Fibroblast of skin of left quadriceps (primary cell): ENCODE measurements at regions not wholly inside any gene's neighbourhood (a gene's known extent, or its start where the extent isn't known, plus 50 kb on each side); places are given as distances from the start of the nearest gene placed in this dataset.
A peak's percentile ranks its signal among the peaks of the same experiment; 100 is the strongest.

Experiments used
- DNase-seq, 2 experiments: peaks; one replicate each; pipeline ENCODE4 v3.0.0-alpha.2; 2013; ENCODE audit warnings: low read depth in 2 of 2

DNA sequence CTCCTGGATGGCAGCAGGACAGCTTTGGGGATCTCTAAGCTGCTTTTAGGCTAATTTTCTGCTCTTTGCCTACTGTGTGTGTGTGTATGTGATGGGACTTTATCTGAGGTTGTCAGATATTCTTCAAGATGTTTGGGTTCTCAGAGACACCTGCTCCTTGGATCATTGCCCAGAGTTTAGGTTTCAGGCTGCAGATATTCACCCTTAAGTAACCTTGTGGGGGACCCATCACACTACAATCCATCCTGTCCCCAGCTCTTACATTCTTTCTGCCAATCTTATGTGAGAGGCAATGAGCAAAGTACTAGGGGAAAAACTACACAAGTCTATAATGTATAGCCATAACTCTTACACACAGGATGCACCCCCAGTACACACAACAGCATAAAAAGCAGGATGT is 263.0 kb upstream of the ZWINT start:
- DNase-seq: no peak

DNA sequence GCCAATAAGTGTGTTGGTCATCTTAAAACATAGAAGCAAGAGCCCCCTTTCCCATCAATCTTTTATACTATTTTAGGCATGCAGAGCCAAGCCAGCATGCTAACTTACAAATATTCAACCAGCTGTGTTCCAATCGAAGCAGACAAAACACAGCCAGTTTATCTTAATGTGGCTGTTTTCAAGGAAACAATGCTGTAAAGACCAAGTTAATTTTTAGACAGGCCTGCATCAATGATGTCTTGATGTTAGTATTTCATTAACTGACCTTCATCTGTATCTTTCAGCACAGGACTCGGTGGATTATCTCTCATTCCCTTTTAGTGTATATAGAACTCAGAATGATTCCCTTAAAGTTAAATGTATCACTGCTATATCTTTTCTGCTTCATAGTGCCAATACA is 262.0 kb upstream of the ZWINT start:
- DNase-seq: no peak

DNA sequence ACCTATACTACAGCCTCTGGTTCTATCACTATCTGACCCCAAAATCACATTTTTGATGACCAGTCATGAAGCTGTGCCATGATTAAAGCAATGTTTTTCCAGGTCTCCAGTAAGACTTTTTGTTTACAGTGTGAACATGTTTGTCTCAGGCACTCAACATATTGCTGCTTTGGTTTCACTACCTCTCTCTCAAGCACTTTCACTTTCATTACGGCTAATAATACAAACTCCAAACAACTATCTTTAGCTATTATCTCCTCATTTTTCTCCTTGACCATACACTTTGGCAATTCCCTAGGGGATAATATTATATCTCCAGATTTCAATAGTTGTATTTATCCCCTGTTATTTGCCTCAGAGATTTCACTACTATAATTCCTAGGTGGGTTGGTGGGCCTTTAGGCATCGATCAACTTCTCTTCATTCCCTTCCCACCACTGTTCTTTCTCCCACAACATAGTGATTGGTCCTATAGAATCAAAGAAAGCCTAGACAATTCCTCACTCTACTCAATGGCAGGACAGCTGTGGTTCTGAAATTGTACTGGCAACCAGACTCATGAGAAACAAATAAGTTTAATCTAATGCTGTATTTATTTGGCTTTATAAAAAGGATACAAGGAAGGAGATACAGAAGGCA is 261.4 kb upstream of the ZWINT start:
- DNase-seq: no peak

DNA sequence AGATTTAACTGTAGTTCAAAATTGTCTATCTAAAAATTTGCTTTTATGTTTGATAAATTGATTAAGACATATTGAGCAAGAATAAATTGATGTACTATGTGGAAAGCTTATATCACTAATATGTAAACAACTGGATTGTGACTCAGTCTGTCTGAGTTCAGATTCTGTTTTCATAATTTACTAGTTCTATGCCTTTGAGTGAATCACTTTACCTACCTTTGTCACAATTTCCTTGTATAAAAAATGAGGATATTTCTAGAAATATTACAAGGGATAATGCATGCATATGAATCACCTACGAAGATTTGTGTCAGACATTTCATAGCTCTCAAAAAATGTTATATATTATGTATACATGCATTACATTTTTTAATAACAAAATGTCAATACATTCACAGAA is 245.1 kb upstream of the ZWINT start:
- no peak for DNase-seq

DNA sequence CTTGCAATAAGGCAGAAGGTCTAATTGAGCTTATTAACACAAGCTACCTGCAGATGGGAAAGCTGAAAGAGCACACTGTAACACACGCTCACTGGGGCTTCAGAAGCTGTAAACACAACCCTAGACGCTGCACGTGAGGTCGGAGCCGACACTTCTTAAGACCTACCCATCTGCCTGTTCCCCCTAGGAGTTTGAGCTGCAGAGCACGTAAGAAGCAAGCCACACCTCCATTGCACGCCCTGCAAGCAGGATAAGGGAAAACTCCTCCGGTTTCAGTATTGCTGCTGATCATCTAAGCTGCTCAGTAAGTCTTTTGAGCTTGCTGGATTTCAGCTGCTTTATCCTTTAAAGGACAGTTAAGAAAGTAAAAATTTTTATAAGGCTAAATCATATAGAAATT is 244.0 kb upstream of the ZWINT start:
- DNase-seq: no peak

DNA sequence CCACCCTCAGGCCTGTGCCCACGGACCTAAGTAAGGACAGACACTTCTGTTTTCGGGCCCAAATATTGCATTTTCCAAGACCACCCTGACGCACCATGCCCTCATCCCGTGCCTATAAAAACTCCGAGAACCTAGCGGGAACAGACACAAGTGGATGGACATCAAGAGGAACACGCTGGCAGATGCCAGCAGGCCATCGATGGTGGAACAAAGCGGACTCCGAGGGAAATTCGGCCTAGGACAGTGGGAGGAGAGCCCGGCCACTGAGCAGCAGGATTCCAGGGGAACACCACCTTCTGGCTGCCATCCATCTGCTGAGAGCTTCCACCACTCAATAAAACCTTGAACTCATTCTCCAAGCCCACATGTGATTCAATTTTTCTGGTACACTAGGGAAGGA is 243.6 kb upstream of the ZWINT start:
- no peak for DNase-seq

DNA sequence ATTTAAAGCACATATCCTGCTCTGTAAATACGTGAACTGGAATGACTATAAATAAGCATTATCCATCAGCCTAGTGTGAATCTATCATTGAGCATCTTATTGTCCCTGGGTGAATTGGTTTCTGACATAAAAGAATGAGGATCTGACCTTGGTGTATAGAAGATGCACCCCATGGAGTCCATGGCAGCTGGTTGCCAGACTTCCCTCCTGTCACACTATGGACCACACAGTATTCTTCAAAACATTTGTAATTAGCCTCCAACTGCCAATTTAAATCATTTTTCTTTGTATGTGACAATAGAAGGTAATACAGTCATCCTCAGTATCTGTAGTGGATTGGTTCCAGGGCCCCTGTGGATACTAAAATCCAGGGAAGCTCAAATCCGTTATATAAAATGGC is 238.1 kb upstream of the ZWINT start:
- no peak for DNase-seq

DNA sequence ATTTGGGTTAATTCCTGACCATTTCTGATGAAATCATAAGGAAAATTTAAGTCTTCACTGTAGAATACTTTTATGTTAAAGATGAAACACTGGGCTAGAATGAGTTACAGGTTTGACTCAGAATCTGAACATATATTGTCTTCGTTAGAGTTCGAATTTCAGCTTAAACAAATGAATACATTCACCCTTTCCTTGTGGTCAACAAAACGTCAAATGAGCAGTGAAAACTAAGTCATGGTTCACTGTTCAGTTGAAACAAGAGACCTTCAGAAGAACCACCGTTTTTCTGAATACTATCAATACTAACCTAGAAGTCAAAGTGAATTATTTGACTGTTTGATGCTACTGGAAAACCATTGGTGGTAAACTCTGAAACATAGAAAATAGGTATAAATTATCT is 235.2 kb upstream of the ZWINT start:
- no peak for DNase-seq

DNA sequence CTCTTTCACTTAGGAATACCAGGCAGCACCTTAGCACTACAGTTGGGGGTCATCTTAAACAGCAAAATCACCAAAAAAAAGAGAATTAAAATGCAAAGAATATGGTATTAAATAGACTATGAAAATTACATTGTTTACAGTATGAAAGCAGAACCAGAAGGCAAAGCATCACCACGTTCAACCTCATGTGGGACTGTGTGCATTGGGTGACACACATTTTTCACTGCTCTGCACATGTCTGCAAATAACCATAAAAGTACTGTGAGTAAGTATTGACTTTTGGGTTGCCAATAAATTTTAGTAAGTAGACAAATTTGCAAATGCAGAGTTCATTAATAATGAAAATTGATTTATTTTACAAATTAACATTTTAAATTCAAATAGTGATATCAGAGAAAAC is 232.1 kb upstream of the ZWINT start:
- DNase-seq: no peak

DNA sequence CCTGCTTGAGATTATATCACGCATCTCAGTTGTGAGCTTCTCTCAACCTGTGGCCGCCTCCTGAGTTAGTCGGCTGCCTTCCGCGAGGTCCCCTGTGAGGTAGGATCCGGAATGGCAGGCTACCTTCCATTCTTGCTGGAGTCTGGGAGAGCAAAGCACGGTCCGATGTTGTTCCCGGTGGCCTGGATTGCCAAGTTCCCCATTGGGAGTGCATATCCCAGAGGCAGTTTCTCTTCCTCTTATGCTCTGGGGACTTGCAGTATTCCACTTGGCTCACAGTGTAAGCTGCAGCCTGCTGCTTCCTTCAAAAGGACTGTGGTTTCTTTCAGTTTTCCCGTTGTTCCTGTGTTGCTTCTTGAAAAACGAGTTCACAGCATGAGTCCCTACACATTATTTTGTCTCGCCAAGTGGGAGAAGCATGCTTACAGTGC is 225.4 kb upstream of the ZWINT start:
- DNase-seq: no peak

DNA sequence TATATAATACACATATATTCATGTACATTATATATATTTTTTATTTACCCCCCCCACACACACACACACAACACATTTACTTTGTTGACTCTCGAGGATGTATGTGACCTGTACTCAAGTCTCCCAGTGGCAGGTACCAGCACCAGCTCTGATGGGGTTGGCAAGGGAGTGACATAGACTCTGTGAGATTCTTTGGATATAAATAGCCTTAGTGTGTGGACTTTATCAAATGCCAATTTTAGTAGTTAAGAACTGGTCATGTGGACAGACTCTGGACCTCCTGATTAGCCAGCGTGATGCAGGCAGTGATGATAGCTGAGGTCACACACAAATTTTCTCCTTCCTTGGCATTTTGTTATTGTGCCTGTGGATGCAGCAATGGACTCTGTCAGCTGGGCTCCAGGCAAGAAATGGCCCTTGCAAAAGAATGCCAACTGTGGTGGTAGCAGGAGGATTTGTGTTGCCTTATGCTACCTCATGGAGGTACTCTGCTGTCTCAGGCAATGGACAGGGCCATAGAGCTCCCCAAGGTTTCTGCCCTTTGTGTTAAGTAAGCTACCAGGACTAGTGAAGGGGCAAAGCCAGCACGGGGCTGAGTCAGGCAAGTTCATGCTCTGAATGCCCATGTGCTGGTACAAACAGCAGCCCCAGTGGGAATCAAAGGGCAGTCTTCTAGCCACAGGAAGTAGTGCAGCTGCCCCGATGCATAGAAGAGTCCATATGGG is 224.6 kb upstream of the ZWINT start:
- DNase-seq: no peak

DNA sequence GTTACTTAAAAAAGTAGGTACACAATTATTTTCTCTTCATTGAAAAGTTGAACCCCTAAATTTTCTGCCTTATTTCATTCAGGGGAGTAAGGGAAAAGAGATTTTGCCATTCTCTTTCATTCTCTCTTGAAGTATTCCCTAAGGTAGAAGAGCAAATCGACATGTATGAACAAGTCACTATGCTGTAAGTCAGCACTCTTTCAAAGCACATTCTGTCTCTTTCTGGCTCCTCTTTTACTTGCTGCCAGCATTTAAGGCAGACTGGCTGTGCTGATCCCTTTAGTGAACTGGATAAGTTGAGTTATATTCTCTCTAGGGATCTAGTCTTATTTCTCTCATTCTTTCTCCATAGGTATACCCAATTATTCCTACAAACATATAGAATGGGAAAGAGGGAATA is 222.3 kb upstream of the ZWINT start:
- no peak for DNase-seq

DNA sequence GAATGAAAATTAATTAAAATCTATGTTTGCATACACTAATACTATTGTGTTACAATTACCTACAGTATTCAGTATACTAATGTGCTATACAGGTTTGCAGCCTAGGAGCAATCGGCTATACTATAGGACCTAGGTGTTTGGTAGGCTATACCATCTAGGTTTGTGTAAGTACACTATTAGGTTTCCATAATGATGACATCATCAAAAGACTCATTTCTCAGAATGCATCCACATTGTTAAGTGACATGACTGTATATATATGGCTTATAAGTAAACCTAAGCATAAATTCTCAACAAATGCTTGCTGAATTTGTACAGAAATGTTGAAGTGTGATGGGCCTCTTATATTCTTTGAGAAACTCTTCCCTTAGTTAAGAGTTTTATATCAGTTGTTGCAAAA is 206.5 kb upstream of the ZWINT start:
- no peak for DNase-seq

DNA sequence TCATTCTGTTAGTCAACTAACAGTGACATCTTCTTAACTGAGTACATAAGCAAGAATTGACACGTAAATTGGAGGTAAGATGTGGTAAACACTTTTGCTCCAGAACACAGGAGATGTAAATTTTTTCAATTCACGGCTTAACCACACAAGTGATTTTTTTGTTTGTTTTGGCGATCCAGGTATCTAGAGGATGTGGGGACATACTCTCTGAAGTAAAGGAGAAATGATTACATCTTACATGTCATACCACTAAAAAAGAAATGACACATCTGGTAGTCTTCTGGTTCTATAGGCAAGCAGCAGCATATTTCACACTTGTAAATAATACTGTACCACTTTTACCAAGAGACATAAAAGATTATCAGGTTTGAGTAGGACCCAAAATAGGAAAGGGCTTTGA is 200.3 kb upstream of the ZWINT start:
- no peak for DNase-seq

DNA sequence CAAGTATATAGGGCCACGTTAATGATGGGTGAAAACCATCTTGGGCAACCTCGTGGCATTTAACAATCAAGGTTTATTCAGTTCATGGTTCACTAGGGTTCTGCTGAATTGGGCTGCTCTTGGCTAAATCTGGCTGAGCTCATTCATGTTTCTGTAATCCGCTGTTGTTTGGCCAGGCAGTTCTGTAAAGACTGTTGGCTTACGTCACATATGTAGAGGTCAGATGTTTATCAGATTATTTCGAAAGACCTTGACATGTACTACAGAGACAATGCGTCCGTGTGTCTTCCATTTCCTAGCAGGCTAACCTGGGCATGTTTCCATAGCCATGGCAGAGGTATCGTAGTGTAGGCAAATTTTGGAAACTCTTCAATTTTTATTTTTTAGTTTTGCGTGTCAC is 190.0 kb upstream of the ZWINT start:
- DNase-seq: no peak

DNA sequence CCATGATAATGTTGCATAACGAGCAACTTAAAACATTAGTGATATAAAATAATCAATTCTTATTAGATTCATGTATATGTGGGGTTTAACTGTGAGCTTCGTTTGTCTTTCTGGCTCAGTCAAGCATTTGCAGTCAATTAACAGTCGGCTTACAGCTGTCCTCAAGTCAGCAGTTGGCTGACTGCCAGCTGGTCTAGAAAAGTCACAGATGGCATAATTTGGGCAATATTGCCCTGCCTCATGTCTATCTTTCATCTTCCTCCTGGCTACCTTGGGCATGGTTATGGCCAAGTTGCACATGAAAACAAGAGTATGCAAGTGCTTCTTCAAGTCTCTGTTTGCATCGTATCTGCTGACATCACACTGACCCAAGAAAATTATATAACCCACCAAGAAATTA is 186.1 kb upstream of the ZWINT start:
- DNase-seq: no peak

DNA sequence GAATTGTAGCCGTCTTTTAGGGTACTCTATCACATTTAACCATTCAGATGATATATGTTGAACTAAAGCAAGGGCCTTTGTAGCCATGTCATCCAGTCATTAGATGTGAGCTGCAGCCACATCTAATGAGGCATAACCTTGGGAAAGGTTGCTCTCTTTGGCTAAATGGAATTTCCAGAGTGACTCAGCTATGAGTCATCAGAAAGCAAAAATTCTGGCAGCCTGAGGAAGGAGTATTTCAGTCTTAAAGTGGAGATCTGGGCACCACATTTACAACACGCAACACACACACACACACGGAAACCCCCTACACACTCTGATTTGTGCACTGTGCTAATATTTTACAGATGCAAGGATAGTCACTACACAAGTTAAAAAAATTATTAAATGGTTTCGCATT is 176.9 kb upstream of the ZWINT start:
- DNase-seq: peak; percentile 73 to 75

DNA sequence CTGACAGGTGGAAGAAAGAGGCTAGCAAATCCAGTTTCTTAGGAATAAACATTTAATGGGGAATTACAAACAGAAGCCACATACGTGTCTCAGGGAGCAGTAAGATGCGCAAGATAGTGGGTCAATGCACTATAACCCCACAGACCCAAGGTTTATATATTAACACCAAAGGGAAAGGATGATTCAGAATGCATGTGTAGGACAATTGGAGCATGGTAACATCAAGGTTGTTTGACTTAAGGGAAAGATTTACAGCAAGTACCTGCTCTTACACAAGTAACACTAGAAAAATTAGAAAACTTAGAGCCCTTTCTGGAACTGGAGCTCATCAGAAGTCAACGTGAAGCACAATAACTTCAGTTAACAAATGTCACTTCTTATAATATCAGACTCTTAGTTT is 161.1 kb upstream of the ZWINT start:
- no peak for DNase-seq

DNA sequence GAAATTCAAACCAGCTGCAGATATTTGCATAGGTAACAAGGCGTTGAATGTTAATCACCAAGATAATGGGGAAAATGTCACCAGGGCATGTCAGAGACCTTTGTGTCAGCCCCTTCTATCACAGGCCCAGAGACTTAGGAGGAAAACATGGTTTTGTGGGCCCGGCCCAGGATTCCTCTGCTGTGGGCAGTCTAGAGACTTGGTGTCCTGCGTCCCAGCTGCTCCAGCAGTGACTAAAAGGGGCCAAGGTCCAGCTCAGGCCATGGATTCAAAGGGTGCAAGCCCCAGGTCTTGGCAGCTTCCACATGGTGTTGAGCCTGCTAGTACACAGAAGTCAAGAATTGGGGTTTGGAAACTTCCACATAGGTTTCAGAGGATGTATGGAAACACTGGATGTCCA is 147.5 kb upstream of the ZWINT start:
- DNase-seq: no peak

DNA sequence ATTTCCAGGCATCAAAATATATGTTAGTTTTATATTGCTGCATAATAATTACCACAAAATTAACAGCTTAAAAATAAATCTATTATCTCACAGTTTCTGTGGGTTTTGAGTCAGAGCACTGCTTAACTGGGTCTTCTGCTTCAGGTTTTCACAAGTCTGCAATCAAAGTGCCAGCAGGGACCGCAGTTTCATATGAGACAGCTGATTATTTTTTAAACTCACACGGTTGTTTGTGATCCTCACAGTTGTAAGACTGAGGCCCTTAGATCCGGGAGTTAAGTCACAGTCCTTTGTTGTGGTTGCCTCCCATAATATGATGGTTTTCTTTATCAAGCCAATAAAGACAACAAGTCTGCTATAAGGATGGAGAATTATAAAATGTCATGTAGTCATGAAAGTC is 146.0 kb upstream of the ZWINT start:
- no peak for DNase-seq

DNA sequence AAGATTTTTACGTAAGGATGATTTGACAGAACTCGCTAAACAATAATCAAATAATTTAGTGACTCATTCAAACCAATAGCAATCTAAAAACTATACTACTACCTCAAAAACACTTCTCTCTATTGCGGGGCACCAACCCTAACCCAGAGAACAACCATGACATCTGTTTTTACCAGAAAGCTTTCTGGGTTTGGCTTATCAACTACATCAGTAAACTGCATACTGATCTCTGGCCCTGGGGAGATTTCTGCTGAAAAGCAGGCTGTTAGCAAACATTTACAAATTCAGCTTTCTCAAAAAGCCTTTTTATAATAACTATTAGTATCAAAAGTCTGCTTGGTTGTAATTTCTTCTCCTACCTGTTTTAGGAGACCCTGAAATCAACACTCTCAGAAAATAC is 144.5 kb upstream of the ZWINT start:
- DNase-seq: no peak

DNA sequence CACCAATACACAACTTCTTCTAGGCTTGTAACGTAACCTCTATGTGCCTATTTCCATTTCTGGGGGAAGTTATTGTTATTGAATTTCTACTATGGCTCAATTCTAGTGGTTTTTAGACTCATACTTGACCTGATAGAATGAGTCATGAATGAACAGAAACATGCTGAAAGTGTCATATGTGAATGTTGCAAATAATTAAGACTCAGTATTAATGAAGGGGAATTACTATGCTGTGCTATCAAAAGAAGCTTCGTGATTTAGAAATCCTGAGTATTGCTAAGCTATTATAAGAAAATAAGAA is 135.1 kb upstream of the ZWINT start:
- DNase-seq: no peak

DNA sequence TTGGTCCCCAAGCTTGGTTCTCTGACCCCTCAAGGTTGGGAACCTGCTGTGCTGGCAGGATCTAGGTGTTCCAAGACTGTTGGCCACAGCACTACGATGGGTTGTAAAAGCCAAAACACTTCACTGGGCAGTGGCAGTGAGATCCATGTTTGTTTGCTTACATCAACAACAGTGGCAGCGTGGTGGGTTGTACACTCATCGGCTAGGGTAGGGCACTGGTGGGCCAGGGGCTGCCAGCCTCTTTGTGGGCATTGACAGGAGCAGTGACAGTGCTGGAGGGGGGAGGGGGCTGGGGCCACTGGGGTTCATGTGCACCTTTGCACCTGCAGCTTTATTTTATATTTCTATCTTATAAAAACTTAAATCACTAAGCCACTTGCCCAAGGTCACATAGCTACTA is 126.7 kb upstream of the ZWINT start:
- DNase-seq: no peak

DNA sequence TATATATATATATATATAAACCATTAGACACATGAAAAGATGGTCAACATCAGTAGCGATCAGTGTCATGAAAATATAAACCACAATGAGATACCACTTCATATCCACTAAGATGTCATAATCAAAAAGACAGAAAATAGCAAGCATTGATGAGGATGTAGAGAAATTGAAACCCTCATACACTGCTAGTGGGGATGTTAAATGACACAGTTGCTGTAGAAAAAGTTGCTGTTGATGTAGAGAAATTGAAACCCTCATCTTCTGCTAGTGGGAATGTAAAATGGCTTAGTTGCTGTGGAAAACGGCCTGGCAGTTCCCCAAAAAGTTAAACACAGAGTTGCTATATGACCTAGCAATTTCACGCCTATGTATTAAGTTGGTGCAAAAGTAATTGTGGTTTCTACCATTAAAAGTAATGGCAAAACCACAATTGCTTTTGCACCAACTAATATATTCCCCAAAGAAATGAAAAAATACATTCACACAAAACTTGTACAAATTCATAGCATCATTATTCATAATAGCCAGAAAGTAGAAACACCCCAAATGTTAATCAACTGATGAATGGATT is 120.5 kb upstream of the ZWINT start:
- DNase-seq: no peak
